Activated naive CD4-positive, alpha-beta T cell treated with anti-CD3 and anti-CD28 coated beads, Interleukin-2, amount 50 U/mL, for 16 hours (primary cell): ENCODE measurements at regions not wholly inside any gene's neighbourhood (a gene's known extent, or its start where the extent isn't known, plus 50 kb on each side); places are given as distances from the start of the nearest gene placed in this dataset.

Experiments used
- DNase-seq: peaks from one replicate; pipeline ENCODE4 v3.0.0-alpha.2; 2020

- no peak for DNase-seq
Measured at GRCh38 chr6:40312213-40313015, 274.8 kb downstream of the LRFN2 start.

- DNase-seq = peak; percentile 53
Measured at GRCh38 chr6:40308533-40309306, 278.4 kb downstream of the LRFN2 start.

GRCh38 chr6:40307712-40308111, 279.5 kb downstream of the LRFN2 start:
- DNase-seq = no peak

GRCh38 chr6:40302856-40303454, 284.2 kb downstream of the LRFN2 start:
- DNase-seq = no peak

GRCh38 chr6:40299681-40300080, 287.5 kb downstream of the LRFN2 start:
- no peak for DNase-seq

- no peak for DNase-seq
Measured at GRCh38 chr6:40298207-40298606, 289.0 kb downstream of the LRFN2 start.

- no peak for DNase-seq
Measured at GRCh38 chr6:40295251-40295950, 291.8 kb downstream of the LRFN2 start.

GRCh38 chr6:40293460-40294185, 293.5 kb downstream of the LRFN2 start:
- no peak for DNase-seq

- DNase-seq = no peak
Measured at GRCh38 chr6:40293060-40293459, 294.1 kb downstream of the LRFN2 start.

GRCh38 chr6:40290816-40291215, 296.3 kb downstream of the LRFN2 start:
- no peak for DNase-seq

GRCh38 chr6:40288919-40289318, 298.2 kb downstream of the LRFN2 start:
- no peak for DNase-seq

GRCh38 chr6:40287296-40287850, 299.8 kb downstream of the LRFN2 start:
- DNase-seq = no peak

GRCh38 chr6:40286721-40287120, 300.4 kb downstream of the LRFN2 start:
- no peak for DNase-seq

GRCh38 chr6:40285996-40286395, 301.2 kb downstream of the LRFN2 start:
- DNase-seq = no peak

GRCh38 chr6:40285535-40285934, 301.6 kb downstream of the LRFN2 start:
- DNase-seq = no peak

- no peak for DNase-seq
Measured at GRCh38 chr6:40282986-40283385, 304.2 kb downstream of the LRFN2 start.

GRCh38 chr6:40281402-40281801, 305.8 kb downstream of the LRFN2 start:
- no peak for DNase-seq

GRCh38 chr6:40280231-40280630, 306.9 kb downstream of the LRFN2 start:
- no peak for DNase-seq

GRCh38 chr6:40276141-40276540, 311.0 kb downstream of the LRFN2 start:
- no peak for DNase-seq

- DNase-seq = no peak
Measured at GRCh38 chr6:40274058-40274457, 313.1 kb downstream of the LRFN2 start.

GRCh38 chr6:40268614-40269013, 318.6 kb downstream of the LRFN2 start:
- DNase-seq = no peak

GRCh38 chr6:40268166-40268565, 319.0 kb downstream of the LRFN2 start:
- DNase-seq = no peak
